ENCODE measurements at regions not wholly inside any gene's neighbourhood (a gene's known extent, or its start where the extent isn't known, plus 50 kb on each side); places are given as distances from the start of the nearest gene placed in this dataset.

DNA sequence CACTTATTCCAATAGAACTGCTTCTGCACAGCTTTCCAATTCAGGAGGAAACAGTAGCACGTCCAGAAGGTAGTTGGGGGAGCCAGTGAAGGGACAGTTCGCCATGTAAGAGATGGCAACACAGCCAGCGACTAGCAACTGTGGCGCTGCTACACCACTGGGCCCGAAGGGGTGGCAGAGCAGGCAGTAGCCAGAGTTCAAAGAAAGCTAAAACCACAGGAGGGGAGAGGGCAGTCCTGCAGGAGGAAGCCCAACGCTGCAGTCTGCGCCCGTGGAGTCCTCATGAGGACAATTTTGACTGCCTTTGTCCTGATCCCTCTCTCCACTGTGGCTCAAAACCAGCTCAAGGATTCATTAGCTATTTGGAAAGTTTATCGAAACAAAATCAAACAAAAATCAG is 591.2 kb downstream of the VRK1 start:
- H3K9me3 Mint-ChIP-seq, result peaks cover 54% of the 10 kb centered on the region
- no peaks in the 10 kb centered on the region for H3K36me3 Mint-ChIP-seq (ENCODE audit: low read depth)
- DNase-seq, result no peak
- TF ChIP-seq, protein P1, sequence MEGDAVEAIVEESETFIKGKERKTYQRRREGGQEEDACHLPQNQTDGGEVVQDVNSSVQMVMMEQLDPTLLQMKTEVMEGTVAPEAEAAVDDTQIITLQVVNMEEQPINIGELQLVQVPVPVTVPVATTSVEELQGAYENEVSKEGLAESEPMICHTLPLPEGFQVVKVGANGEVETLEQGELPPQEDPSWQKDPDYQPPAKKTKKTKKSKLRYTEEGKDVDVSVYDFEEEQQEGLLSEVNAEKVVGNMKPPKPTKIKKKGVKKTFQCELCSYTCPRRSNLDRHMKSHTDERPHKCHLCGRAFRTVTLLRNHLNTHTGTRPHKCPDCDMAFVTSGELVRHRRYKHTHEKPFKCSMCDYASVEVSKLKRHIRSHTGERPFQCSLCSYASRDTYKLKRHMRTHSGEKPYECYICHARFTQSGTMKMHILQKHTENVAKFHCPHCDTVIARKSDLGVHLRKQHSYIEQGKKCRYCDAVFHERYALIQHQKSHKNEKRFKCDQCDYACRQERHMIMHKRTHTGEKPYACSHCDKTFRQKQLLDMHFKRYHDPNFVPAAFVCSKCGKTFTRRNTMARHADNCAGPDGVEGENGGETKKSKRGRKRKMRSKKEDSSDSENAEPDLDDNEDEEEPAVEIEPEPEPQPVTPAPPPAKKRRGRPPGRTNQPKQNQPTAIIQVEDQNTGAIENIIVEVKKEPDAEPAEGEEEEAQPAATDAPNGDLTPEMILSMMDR (IDR thresholded peaks at IDR 0.05), result no peak
- no peak overlapping the region for H3K27ac Mint-ChIP-seq
- no peak overlapping the region for H3K4me3 Mint-ChIP-seq
- H3K27me3 Mint-ChIP-seq (ENCODE audit: insufficient read depth), result no peaks in the 10 kb centered on the region; the same call in 1 of the 2 replicates
- H3K4me1 Mint-ChIP-seq (ENCODE audit: low read depth), result no peaks in the 10 kb centered on the region

DNA sequence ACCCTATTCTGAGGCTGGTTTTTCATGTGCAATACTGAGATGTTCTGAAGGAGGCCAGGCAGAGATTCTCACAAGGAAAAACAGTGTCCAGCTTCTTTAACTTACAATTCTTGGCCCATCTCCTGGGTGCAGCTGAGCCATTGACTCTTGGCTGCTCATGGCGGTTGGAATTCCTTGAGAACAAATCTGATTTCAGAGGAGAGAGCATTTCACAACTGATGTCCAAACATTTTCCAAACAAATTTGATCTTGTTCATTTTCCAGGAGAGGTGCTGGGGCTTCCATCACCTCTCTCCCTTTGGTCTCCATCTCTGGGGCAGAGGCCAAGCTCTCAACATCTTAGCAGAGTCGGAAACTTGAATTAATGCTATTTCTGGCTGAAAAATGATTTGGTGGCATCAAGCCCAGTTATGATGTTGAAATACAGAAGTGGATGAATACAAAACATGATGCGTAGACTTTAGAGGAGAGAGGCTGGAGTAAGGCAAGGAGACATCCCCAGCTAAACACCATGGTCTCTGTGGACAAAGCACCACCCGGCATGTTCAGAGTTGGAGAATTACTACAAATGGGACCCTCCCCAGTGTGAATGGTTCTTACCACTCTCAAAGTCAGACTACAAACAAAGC is 593.0 kb downstream of the VRK1 start:
- Mint-ChIP-seq H3K4me3 (no peak overlapping the region), H3K4me1 (ENCODE audit: low read depth) (no peaks in the 10 kb centered on the region), H3K9me3 (peaks cover 58% of the 10 kb centered on the region), H3K27ac (no peak overlapping the region), H3K27me3 (ENCODE audit: insufficient read depth) (no peaks in the 10 kb centered on the region; the same call in 1 of the 2 replicates), H3K36me3 (ENCODE audit: low read depth) (no peaks in the 10 kb centered on the region)
- no peak for DNase-seq
- TF ChIP-seq, protein P1 (IDR thresholded peaks at IDR 0.05), result no peak

DNA sequence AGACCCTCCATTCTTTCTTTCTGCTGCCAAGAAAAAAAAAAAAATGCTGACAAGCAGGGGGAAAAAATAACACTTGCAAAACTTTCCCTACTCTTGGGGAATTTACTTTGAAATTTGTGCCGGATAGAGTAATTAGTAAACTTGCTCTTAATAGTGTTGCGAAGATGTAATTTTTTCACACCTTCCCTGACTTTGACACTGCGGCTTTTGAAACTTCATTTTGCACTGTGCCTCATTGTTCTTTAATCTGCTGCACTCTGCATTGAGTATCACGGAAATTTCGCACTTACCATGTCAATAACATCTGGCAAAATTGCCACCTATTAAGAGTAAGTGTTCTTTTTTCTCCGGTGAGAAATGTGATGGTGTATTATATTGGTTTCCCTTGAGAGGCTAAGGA is 596.1 kb downstream of the VRK1 start:
- Mint-ChIP-seq H3K27me3 (ENCODE audit: insufficient read depth) (no peaks in the 10 kb centered on the region; the same call in 1 of the 2 replicates), H3K9me3 (peaks cover 53% of the 10 kb centered on the region), H3K4me1 (ENCODE audit: low read depth) (no peaks in the 10 kb centered on the region), H3K4me3 (no peak overlapping the region), H3K36me3 (ENCODE audit: low read depth) (no peaks in the 10 kb centered on the region), H3K27ac (no peak overlapping the region)
- DNase-seq, result no peak
- TF ChIP-seq, protein P1 (IDR thresholded peaks at IDR 0.05), result no peak

DNA sequence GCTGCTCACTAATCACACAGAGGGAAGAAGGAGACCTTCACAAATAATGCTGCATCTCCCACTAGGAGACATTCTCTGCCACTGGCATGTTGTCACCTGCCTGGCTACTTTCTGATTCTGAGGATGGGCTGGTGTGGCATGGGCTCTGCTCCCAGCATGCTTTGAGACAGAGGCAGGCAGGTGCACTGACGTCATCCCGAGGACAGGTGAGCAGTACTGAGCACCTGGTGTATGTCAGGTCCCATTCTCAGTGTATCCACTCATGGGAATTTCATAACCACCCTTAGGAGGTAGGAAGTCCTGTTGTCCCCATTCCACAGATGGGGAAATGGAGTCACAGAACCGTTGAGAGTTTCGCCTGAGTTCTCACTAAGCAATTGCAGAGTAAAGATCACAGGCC is 597.9 kb downstream of the VRK1 start:
- DNase-seq, result no peak
- TF ChIP-seq, protein P1 (IDR thresholded peaks at IDR 0.05), result no peak
- H3K9me3 Mint-ChIP-seq, result peaks cover 54% of the 10 kb centered on the region
- H3K36me3 Mint-ChIP-seq (ENCODE audit: low read depth), result peaks cover 4% of the 10 kb centered on the region; the same call in 1 of the 2 replicates
- no peaks in the 10 kb centered on the region; the same call in 1 of the 2 replicates for H3K27me3 Mint-ChIP-seq (ENCODE audit: insufficient read depth)
- H3K27ac Mint-ChIP-seq, result no peak overlapping the region
- H3K4me1 Mint-ChIP-seq (ENCODE audit: low read depth), result no peaks in the 10 kb centered on the region
- no peak overlapping the region for H3K4me3 Mint-ChIP-seq

DNA sequence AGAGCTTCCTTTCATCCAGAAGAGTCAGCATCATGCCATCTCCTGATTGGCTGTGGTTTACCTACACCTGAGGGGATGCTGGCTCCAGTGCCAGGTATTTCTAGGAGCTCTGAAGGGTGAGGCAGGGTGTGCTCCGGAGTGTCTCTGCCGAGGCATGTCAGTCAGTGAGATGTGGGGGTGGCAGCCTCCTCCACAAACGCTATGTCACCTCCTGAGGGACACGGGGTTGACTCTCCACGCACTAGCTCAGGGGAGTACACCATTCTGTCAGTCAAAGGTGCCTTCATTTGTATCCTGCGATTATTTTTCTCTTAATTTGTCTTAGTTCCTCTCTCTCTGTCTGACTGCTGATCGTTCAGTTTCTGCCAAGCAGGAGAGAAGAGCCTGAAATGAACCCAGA is 604.5 kb downstream of the VRK1 start:
- H3K4me3 Mint-ChIP-seq, result no peak overlapping the region
- TF ChIP-seq, protein P1 (IDR thresholded peaks at IDR 0.05), result no peak

More for the DNA sequence above, 604.5 kb downstream of the VRK1 start:
- no peak overlapping the region for H3K27ac Mint-ChIP-seq
- no peaks in the 10 kb centered on the region; the same call in 1 of the 2 replicates for H3K27me3 Mint-ChIP-seq (ENCODE audit: insufficient read depth)
- no peak for DNase-seq
- peaks cover 4% of the 10 kb centered on the region; the same call in 1 of the 2 replicates for H3K36me3 Mint-ChIP-seq (ENCODE audit: low read depth)
- peaks cover 53% of the 10 kb centered on the region for H3K9me3 Mint-ChIP-seq
- H3K4me1 Mint-ChIP-seq (ENCODE audit: low read depth), result no peaks in the 10 kb centered on the region
